ENCODE measurements at regions not wholly inside any gene's neighbourhood (a gene's known extent, or its start where the extent isn't known, plus 50 kb on each side); places are given as distances from the start of the nearest gene placed in this dataset.

DNA sequence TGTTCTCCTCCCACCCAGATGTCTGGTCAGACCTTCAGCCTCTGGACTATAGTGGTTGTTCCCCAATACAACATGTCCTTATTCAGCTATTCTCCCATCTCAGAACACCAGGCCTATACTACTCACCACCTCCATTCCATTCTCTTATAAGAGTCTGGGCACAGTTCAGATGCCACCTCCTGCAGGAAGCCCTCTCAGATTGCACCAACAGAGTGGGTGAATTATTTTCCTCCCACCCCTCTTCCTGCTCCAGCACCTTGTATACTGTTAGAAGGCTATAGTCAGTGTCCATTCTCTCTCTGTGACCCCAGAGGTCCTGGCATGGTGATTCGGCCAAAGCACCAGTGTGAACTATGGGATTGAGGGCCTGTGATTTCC is 204.6 kb downstream of the GLI2 start:
- TF ChIP-seq GATA2 (IDR thresholded peaks at IDR 0.05; ENCODE audit: low read depth, low read length), result no peak
- no peak for TF ChIP-seq GATA3 (IDR thresholded peaks at IDR 0.05; ENCODE audit: low read depth, low read length)

Measured in SH-SY5Y (cell line).